ENCODE measurements at regions not wholly inside any gene's neighbourhood (a gene's known extent, or its start where the extent isn't known, plus 50 kb on each side); places are given as distances from the start of the nearest gene placed in this dataset.
"Not testable (repeated sequence)": the region's sequence is repeated elsewhere in the genome, so short reads cannot be mapped to it uniquely, and the experiment has no call there.

- H3K27ac Mint-ChIP-seq = no peak overlapping the region
These were observed 558.9 kb upstream of the ADAMTS5 start for GRCh38 chr21:27525780-27526179.

GRCh38 chr21:27519361-27519760 is 552.5 kb upstream of the ADAMTS5 start:
- no peaks in the 10 kb centered on the region for H3K4me1 Mint-ChIP-seq
- no peak overlapping the region for H3K27ac Mint-ChIP-seq
- no peaks in the 10 kb centered on the region for H3K27me3 Mint-ChIP-seq (ENCODE audit: low read depth, poor library complexity)
- no peak for DNase-seq
- H3K9me3 Mint-ChIP-seq = peaks cover 44% of the 10 kb centered on the region
- H3K4me3 Mint-ChIP-seq = no peak overlapping the region
- H3K36me3 Mint-ChIP-seq (ENCODE audit: low read depth) = no peaks in the 10 kb centered on the region
- no peak for TF ChIP-seq CTCF (IDR thresholded peaks at IDR 0.05)

More at GRCh38 chr21:27525780-27526179, 558.9 kb upstream of the ADAMTS5 start:
- Mint-ChIP-seq H3K4me3 (no peak overlapping the region), H3K4me1 (no peaks in the 10 kb centered on the region), H3K9me3 (peaks cover 19% of the 10 kb centered on the region), H3K27me3 (ENCODE audit: low read depth, poor library complexity) (peaks cover 6% of the 10 kb centered on the region), H3K36me3 (ENCODE audit: low read depth) (no peaks in the 10 kb centered on the region)
- TF ChIP-seq CTCF (IDR thresholded peaks at IDR 0.05) = no peak
- no peak for DNase-seq

GRCh38 chr21:27517177-27517576 is 550.3 kb upstream of the ADAMTS5 start:
- not testable (repeated sequence) for H3K4me3 Mint-ChIP-seq; H3K27me3 Mint-ChIP-seq (ENCODE audit: low read depth, poor library complexity); H3K27ac Mint-ChIP-seq; H3K36me3 Mint-ChIP-seq (ENCODE audit: low read depth); DNase-seq; H3K4me1 Mint-ChIP-seq
- peaks cover 39% of the 10 kb centered on the region for H3K9me3 Mint-ChIP-seq

- TF ChIP-seq CTCF (IDR thresholded peaks at IDR 0.05) = no peak
These were observed 548.8 kb upstream of the ADAMTS5 start for GRCh38 chr21:27515676-27516075.

GRCh38 chr21:27513825-27514224 is 546.9 kb upstream of the ADAMTS5 start:
- Mint-ChIP-seq H3K9me3 (peaks cover 16% of the 10 kb centered on the region), H3K27me3 (ENCODE audit: low read depth, poor library complexity) (no peaks in the 10 kb centered on the region), H3K27ac (no peak overlapping the region), H3K4me1 (no peaks in the 10 kb centered on the region), H3K4me3 (no peak overlapping the region), H3K36me3 (ENCODE audit: low read depth) (no peaks in the 10 kb centered on the region)
- DNase-seq = no peak
- TF ChIP-seq CTCF (IDR thresholded peaks at IDR 0.05) = no peak

More at GRCh38 chr21:27515676-27516075, 548.8 kb upstream of the ADAMTS5 start:
- H3K27me3 Mint-ChIP-seq (ENCODE audit: low read depth, poor library complexity) = no peaks in the 10 kb centered on the region
- H3K9me3 Mint-ChIP-seq = peaks cover 24% of the 10 kb centered on the region
- no peak overlapping the region for H3K4me3 Mint-ChIP-seq
- H3K36me3 Mint-ChIP-seq (ENCODE audit: low read depth) = no peaks in the 10 kb centered on the region
- no peak overlapping the region for H3K27ac Mint-ChIP-seq
- H3K4me1 Mint-ChIP-seq = no peaks in the 10 kb centered on the region
- DNase-seq = no peak

- Mint-ChIP-seq H3K27me3 (ENCODE audit: low read depth, poor library complexity) (no peaks in the 10 kb centered on the region), H3K4me1 (no peaks in the 10 kb centered on the region), H3K4me3 (no peak overlapping the region), H3K36me3 (ENCODE audit: low read depth) (no peaks in the 10 kb centered on the region), H3K27ac (no peak overlapping the region), H3K9me3 (peaks cover 11% of the 10 kb centered on the region)
- no peak for DNase-seq
- TF ChIP-seq CTCF (IDR thresholded peaks at IDR 0.05) = no peak
These were observed 546.1 kb upstream of the ADAMTS5 start for GRCh38 chr21:27513016-27513415.

All from nephron progenitor cell (in vitro differentiated cells).